ENCODE measurements at regions not wholly inside any gene's neighbourhood (a gene's known extent, or its start where the extent isn't known, plus 50 kb on each side); places are given as distances from the start of the nearest gene placed in this dataset.

DNA sequence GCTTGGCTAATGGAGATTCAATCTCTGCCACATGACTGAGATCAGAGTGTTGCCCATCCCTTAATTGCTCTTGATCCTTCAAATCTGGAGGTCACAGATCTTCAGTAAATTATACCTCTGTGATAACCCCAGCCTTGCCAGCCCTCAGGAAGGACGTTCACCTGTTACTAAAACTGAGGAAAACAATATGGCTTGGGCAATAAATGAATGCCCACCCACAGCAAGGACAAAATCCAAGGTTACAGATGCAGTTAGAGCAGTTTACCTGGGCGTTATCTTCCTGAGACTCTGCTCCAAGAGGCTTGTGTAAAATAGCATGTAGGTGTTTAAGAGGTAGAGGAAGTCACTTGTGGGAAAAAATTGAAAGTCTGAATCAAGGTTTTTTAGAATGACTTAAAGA is 69.3 kb upstream of the MAOA start:
- dilution Hi-C loops (cut with MboI; ENCODE audit: extremely low pct_ligation_motif_present, low sequenced_read_pairs), result no loop called here
- Histone ChIP-seq H3K9me1 (ENCODE audit: control insufficient read depth, extremely low read depth, insufficient read depth, low read length) (no peaks in the 10 kb centered on the region), H3K9ac (ENCODE audit: control insufficient read depth, extremely low read depth, insufficient read depth, low read length) (no peak overlapping the region), H2AFZ (ENCODE audit: control insufficient read depth, low read length) (no peak overlapping the region), H3K27ac (ENCODE audit: control insufficient read depth, insufficient read depth, low read length) (no peak overlapping the region), H3K27me3 (ENCODE audit: control insufficient read depth, extremely low read depth, insufficient read depth, low read length) (no peaks in the 10 kb centered on the region), H3K4me1 (ENCODE audit: control insufficient read depth, extremely low read depth, insufficient read depth, low read length) (peaks cover 25% of the 10 kb centered on the region), H3K36me3 (ENCODE audit: control insufficient read depth in 2 of 2, extremely low read depth in 1 of 2, insufficient read depth in 2 of 2, low read length in 2 of 2) (no peaks in the 10 kb centered on the region), H3K9me3 (ENCODE audit: control insufficient read depth, low read depth, low read length) (no peaks in the 10 kb centered on the region), H3K79me2 (ENCODE audit: control insufficient read depth, insufficient read depth, low read length) (no peaks in the 10 kb centered on the region), H3K4me2 (ENCODE audit: control insufficient read depth, extremely low read depth, insufficient read depth, low read depth, low read length) (no peak overlapping the region), H4K20me1 (ENCODE audit: control insufficient read depth, extremely low read depth, insufficient read depth, low read length) (no peaks in the 10 kb centered on the region), H3K4me3 (ENCODE audit: control insufficient read depth in 2 of 3, extremely low read depth in 1 of 3, insufficient read depth in 2 of 3, low read depth in 1 of 3, low read length in 3 of 3) (no peak overlapping the region)
- FAIRE-seq (no peak), DNase-seq (ENCODE audit: low read depth, low spot score) (no peak)
- TF ChIP-seq EZH2 (IDR thresholded peaks at IDR 0.05; ENCODE audit: low read length), result no peak
- no peak for TF ChIP-seq CTCF (optimal IDR thresholded peaks at IDR 0.05 in 1 of 3, IDR thresholded peaks at IDR 0.05 in 1 of 3, conservative IDR thresholded peaks at IDR 0.05 in 1 of 3; ENCODE audit: extremely low read depth in 1 of 3, insufficient read depth in 2 of 3, low read length in 3 of 3)

- Histone ChIP-seq H3K4me1 (ENCODE audit: control insufficient read depth, extremely low read depth, insufficient read depth, low read length) (peaks cover 14% of the 10 kb centered on the region), H3K4me2 (ENCODE audit: control insufficient read depth, extremely low read depth, insufficient read depth, low read depth, low read length) (peak overlapping the region; percentile 50), H3K4me3 (ENCODE audit: control insufficient read depth in 2 of 3, extremely low read depth in 1 of 3, insufficient read depth in 2 of 3, low read depth in 1 of 3, low read length in 3 of 3) (peak overlapping the region in 1 of 3 experiments; percentile 5), H3K9me3 (ENCODE audit: control insufficient read depth, low read depth, low read length) (no peaks in the 10 kb centered on the region), H2AFZ (ENCODE audit: control insufficient read depth, low read length) (peak overlapping the region; percentile 31), H3K9ac (ENCODE audit: control insufficient read depth, extremely low read depth, insufficient read depth, low read length) (peak overlapping the region; percentile 24), H3K27me3 (ENCODE audit: control insufficient read depth, extremely low read depth, insufficient read depth, low read length) (no peaks in the 10 kb centered on the region), H3K27ac (ENCODE audit: control insufficient read depth, insufficient read depth, low read length) (peak overlapping the region; percentile 65), H3K9me1 (ENCODE audit: control insufficient read depth, extremely low read depth, insufficient read depth, low read length) (no peaks in the 10 kb centered on the region), H3K36me3 (ENCODE audit: control insufficient read depth in 2 of 2, extremely low read depth in 1 of 2, insufficient read depth in 2 of 2, low read length in 2 of 2) (no peaks in the 10 kb centered on the region), H4K20me1 (ENCODE audit: control insufficient read depth, extremely low read depth, insufficient read depth, low read length) (no peaks in the 10 kb centered on the region), H3K79me2 (ENCODE audit: control insufficient read depth, insufficient read depth, low read length) (no peaks in the 10 kb centered on the region)
- DNase-seq (ENCODE audit: low read depth, low spot score), result no peak
- TF ChIP-seq EZH2 (IDR thresholded peaks at IDR 0.05; ENCODE audit: low read length) (no peak), CTCF (optimal IDR thresholded peaks at IDR 0.05 in 1 of 3, IDR thresholded peaks at IDR 0.05 in 1 of 3, conservative IDR thresholded peaks at IDR 0.05 in 1 of 3; ENCODE audit: extremely low read depth in 1 of 3, insufficient read depth in 2 of 3, low read length in 3 of 3) (no peak)
- dilution Hi-C loops (cut with MboI; ENCODE audit: extremely low pct_ligation_motif_present, low sequenced_read_pairs), result no loop called here
- no peak for FAIRE-seq
Observed at GRCh38 chrX:43589735-43590134, 66.4 kb upstream of the MAOA start.
